ENCODE measurements at regions not wholly inside any gene's neighbourhood (a gene's known extent, or its start where the extent isn't known, plus 50 kb on each side); places are given as distances from the start of the nearest gene placed in this dataset.

DNA sequence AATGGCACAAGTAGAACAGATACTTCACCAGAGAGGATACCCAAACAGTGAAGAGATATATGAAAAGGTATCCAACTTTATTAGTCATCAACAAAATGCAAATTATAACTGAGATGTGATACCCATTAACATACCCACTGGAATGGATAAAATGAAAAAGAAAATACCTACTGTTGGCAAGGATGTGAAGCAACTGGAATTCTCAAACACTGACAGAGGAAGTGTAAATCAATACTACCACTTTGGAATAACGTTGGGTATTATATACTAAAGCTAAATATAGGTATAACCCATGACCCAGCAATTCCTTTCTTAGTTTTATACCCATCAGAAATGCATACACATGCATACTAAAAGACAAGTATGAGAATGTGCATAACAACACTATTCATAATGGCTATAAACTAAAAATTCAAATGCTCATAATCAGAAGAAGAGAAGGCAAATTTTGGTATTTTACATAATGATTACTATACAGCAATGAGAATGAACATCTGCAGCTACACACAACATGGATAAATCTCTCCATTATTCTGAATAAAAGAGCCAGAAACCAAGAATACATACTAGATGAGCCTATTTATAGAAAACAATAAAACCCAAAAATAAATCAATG, 80.6 kb downstream of the RPL27A start:
- DNase-seq (ENCODE audit: extremely low read depth, low read depth) = no peak
- TF ChIP-seq, protein P1, sequence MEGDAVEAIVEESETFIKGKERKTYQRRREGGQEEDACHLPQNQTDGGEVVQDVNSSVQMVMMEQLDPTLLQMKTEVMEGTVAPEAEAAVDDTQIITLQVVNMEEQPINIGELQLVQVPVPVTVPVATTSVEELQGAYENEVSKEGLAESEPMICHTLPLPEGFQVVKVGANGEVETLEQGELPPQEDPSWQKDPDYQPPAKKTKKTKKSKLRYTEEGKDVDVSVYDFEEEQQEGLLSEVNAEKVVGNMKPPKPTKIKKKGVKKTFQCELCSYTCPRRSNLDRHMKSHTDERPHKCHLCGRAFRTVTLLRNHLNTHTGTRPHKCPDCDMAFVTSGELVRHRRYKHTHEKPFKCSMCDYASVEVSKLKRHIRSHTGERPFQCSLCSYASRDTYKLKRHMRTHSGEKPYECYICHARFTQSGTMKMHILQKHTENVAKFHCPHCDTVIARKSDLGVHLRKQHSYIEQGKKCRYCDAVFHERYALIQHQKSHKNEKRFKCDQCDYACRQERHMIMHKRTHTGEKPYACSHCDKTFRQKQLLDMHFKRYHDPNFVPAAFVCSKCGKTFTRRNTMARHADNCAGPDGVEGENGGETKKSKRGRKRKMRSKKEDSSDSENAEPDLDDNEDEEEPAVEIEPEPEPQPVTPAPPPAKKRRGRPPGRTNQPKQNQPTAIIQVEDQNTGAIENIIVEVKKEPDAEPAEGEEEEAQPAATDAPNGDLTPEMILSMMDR (IDR thresholded peaks at IDR 0.05; ENCODE audit: low read depth, low read length) = no peak

DNA sequence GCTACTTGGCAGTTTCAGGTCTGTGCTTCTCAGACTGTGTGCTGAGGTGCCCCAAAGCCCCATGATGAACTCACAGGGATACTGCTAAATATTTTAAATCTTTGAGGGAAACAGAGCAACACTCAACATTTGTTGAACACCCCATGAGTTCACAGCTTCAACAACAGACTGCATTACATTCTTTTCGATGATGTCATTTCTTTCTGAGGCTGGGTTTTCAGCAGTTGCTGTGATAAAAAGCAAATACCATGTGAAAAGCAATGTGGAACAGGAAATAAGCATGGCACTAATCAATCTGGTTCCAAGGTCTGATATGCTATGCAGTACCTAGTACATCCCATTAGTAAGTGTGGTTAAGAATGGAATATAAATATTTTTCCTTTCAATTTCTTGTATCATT, 82.7 kb downstream of the RPL27A start:
- TF ChIP-seq, protein P1 (IDR thresholded peaks at IDR 0.05; ENCODE audit: low read depth, low read length) = no peak
- DNase-seq (ENCODE audit: extremely low read depth, low read depth) = no peak

DNA sequence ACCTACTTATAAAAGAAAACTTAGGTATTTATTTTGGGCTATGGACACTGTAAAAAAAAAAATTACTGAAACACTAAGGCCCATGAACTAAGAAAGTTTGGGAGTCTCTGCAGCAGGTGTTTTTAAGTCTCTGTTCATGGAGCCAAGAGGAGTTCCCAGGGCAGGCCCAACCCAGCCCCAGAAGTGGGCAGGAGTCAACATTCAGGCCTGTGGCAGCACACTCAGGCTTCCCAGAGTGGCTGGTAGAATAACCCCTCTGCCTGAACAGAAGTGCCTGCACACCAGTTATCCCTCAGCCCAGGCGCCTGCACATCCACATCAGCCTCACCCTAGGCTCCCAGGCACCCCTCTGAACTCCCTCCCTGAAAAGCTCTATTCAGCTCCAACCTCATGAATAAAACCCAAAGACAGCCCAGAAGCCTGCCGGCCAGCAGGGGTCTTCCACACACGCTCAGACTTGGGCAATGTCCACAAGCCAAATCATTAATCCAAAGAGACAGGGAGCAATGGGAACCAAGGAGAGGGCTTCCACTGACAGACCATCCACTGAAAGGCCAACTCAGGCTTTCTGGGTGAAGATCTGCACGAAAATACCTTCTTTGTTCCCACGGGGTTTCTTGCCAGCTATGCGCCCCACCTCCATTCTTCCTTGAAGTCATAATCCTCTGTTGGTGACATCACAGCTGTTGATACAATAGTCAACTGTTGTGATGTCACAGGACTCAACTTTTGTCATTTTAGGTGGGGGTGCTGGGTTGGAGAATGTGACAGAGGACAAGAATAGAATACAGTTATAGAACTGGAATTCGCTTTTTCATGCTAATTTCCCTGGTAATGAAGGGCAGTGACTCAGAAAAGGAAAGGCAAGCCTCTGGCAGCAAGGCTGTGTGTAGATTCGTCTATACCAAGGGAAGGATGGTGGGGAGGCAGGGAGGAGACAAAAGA, 83.7 kb downstream of the RPL27A start:
- DNase-seq (ENCODE audit: extremely low read depth, low read depth) = no peak
- TF ChIP-seq, protein P1 (IDR thresholded peaks at IDR 0.05; ENCODE audit: low read depth, low read length) = no peak; the same call in 1 of the 2 replicates

DNA sequence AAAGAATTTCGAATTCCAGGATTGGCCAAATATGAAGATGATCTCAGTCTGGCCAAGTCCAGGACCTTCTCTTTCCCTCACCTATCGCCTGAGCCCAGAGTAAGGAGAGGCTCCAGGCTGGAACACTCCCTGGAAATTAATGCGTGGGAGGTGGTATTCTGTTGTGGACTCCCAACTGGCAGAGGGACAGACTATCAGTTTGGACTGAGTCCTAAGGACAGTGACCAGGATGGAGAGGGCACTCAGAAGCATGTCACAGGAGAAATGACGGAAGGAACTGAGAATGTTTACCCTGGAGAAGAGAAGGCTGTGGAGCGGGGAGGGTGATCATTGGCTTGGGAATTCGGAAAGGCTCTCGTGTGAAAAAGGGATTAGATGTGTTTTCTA, 84.4 kb downstream of the RPL27A start:
- TF ChIP-seq, protein P1 (IDR thresholded peaks at IDR 0.05; ENCODE audit: low read depth, low read length) = no peak
- DNase-seq (ENCODE audit: extremely low read depth, low read depth) = no peak

DNA sequence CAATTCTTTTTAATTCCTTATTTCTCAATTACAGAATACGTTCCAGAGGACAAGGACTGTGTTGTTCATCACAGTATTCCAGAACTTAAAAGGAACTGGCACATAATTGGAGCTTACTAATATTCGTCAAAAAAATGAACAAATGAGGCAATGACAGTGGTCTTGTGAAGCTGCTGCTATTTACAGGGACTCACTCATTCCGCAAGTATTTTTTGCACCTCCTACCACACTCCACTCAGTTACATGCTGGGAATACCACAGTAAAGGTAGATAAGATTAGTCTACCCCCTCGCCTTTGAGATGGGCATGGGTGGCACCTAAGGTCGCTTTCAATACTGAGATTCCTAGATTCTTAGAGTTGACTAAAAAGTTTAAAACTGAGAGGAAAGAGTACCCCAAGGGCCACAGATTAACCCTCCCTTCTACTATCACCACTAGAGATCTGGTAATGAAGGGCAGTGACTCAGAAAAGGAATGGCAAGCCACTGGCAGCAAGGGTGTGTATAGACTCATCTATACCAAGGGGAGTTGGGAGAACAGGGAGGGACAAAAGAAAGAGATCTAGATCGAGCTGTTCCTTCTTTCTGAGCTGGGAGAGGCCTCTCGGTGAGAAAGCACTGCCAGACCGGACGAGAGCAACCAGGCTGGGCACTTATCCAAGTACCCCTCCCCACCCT, 85.0 kb downstream of the RPL27A start:
- no peak for DNase-seq (ENCODE audit: extremely low read depth, low read depth)

DNA sequence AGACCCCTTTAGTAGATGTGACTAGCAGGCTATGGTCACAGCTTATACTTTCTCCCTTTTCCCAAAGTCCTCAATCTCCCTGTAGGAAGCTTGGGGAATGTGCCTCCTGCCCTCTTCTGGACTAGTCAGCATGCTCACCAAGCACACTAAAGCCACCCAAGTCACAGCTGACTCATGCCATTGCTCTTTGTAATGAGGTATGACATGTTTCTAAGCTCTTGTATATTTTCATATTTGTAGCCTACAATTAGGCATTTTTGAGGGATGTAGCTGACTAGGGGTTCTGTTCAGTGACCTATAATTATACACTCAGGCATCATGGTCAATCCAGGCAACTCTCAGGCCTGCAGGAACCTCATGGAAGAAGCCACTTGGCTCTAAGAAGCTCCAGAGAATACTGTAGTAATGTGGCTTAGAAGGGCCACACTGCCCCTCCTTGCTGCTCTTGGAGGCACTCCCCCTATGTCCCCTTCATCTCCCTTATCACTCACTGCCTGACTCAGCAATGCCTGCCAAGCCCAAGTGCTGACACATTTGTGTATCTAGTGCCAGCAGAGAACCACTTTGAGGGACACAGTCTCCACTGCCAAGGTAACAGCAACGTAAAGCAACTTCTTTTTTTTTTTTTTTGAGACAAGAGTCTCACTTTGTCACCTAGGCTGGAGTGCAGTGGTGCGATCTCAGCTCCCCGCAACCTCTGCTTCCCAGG, 86.2 kb downstream of the RPL27A start:
- TF ChIP-seq, protein P1 (IDR thresholded peaks at IDR 0.05; ENCODE audit: low read depth, low read length) = peak; percentile 66
- DNase-seq (ENCODE audit: extremely low read depth, low read depth) = peak; percentile 89

More for the DNA sequence above, 85.0 kb downstream of the RPL27A start:
- TF ChIP-seq, protein P1 (IDR thresholded peaks at IDR 0.05; ENCODE audit: low read depth, low read length) = no peak

All from AG09319 (cell line).